Neutrophil (primary cell): ENCODE measurements at regions not wholly inside any gene's neighbourhood (a gene's known extent, or its start where the extent isn't known, plus 50 kb on each side); places are given as distances from the start of the nearest gene placed in this dataset.

ENCODE experiments used
- H3K27ac ChIP-seq: fragments of 200-600 bp; sonication (generic); 2 replicates; pipeline ENCODE4 v1.5.1; 2016; ENCODE audit warnings: mild to moderate bottlenecking, moderate library complexity
- H3K27me3 ChIP-seq: fragments of 200-600 bp; sonication (generic); 2 replicates; pipeline ENCODE4 v1.6.0; 2016; ENCODE audit warnings: mild to moderate bottlenecking
- H3K36me3 ChIP-seq: fragments of 200-600 bp; sonication (generic); 2 replicates; pipeline ENCODE4 v1.5.1; 2017
- H3K4me1 ChIP-seq, 2 experiments: fragments of 200-600 bp in 1 of 2; sonication (generic) in 1 of 2; 1 replicate in 1 of 2; 2 replicates in 1 of 2; pipeline versions ENCODE4 v1.5.1 to v1.6.1; 2013 to 2016; ENCODE audit warnings: low read depth in 1 of 2, low read length in 1 of 2, mild to moderate bottlenecking in 1 of 2, moderate library complexity in 1 of 2; ENCODE audit not compliant: control insufficient read depth in 1 of 2, insufficient read depth in 1 of 2
- H3K4me3 ChIP-seq, 2 experiments: fragments of 200-600 bp in 1 of 2; sonication (generic) in 1 of 2; 1 replicate in 1 of 2; 2 replicates in 1 of 2; pipeline ENCODE4 v1.5.1; 2013 to 2016; ENCODE audit warnings: low read depth in 1 of 2, low read length in 1 of 2, mild to moderate bottlenecking in 1 of 2, moderate library complexity in 1 of 2
- H3K9me3 ChIP-seq: fragments of 200-600 bp; sonication (generic); 2 replicates; pipeline ENCODE4 v1.5.1; 2016
- TF ChIP-seq, protein P1 (sequence below): fragments of 200-600 bp; sonication (generic); IDR thresholded peaks from 2 replicates; pipeline ENCODE4 v1.5.1; 2016; ENCODE audit warnings: antibody characterized with exemption

DNA sequence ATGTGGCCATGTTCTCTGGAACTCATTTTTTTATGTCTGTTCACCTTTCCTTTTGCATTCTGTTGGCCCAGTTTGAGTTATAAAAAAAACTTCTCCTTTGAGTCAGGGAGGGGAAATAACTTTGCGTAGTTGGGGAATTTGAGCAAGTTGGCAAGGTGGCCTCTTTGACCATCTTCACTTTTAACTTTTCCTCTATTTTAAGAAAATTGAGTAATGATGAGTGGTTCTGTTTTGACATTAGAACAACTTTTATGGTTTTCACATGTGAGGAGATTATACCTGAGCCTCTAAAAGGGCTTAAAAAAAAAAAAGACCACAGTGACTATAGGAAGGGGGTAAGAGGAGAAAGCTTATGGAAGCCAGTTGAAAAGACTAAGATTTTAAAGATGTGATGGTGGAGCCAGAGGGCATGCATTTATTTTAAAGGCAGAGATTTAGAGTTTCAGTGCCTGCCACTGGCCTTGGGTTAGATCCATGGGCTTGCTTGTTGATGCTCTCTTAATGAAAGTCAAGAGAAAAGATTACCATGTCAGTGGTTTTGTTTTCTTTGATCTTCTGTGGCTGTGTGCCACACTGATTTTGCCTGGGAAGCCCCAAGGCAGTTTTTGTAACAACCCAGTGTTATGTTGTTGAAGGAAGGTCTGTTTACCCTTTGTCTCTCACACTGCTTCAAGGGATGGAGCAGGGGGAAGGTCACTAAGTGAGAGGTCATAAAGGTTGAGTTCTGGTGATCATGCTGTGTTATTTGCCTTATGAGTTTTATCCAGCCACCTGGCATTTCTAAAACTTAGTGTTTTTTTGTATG lies 219.7 kb upstream of the CD180 start:
- H3K36me3 ChIP-seq = no peaks in the 10 kb centered on the region
- no peak overlapping the region for H3K27ac ChIP-seq
- H3K27me3 ChIP-seq = no peaks in the 10 kb centered on the region
- no peak overlapping the region for H3K4me3 ChIP-seq
- no peaks in the 10 kb centered on the region for H3K4me1 ChIP-seq
- TF ChIP-seq, protein P1, sequence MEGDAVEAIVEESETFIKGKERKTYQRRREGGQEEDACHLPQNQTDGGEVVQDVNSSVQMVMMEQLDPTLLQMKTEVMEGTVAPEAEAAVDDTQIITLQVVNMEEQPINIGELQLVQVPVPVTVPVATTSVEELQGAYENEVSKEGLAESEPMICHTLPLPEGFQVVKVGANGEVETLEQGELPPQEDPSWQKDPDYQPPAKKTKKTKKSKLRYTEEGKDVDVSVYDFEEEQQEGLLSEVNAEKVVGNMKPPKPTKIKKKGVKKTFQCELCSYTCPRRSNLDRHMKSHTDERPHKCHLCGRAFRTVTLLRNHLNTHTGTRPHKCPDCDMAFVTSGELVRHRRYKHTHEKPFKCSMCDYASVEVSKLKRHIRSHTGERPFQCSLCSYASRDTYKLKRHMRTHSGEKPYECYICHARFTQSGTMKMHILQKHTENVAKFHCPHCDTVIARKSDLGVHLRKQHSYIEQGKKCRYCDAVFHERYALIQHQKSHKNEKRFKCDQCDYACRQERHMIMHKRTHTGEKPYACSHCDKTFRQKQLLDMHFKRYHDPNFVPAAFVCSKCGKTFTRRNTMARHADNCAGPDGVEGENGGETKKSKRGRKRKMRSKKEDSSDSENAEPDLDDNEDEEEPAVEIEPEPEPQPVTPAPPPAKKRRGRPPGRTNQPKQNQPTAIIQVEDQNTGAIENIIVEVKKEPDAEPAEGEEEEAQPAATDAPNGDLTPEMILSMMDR = no peak
- H3K9me3 ChIP-seq = no peaks in the 10 kb centered on the region

DNA sequence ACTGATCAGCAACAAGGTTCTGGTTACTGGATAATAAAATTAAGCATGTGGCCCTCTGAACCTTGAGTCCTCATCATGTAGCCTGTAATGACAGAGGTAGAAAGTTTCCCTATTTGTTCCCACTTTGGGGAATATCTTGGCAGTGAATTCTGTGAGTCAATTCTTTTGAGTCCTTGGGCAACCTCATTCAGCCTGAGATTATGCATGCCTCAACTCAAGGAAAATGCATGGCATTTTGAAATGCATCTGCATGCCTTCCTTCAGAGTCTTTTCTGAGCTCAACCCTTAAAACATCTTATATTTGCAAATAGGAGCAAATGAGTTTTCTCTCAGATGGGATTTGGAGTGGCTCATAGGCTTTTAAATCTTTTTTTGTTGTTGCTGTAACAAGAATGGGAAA lies 218.1 kb upstream of the CD180 start:
- H3K27ac ChIP-seq = no peak overlapping the region
- H3K4me3 ChIP-seq = no peak overlapping the region
- TF ChIP-seq, protein P1 = no peak
- H3K27me3 ChIP-seq = no peaks in the 10 kb centered on the region
- no peaks in the 10 kb centered on the region for H3K36me3 ChIP-seq
- H3K9me3 ChIP-seq = no peaks in the 10 kb centered on the region
- H3K4me1 ChIP-seq = peaks cover 0 to under 1% of the 10 kb centered on the region in 2 experiments

DNA sequence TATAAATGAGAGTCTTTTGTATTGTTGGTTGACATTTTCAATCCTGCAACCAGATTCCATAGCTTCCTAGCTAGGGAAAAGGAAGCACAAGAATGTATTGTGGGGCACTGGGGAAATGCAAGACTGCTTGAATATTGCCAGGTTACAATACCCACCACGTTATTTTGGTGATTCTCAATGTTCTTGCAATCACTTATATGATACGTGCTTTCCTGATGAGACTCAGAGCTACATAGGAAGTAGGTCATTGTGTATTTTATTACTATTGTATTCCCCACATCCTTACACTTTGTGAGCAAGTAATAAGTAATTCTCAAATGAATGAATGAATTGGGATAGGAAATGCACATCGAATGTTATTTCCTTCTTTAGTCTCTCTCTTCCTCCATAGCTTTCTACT lies 217.1 kb upstream of the CD180 start:
- Histone ChIP-seq H3K27ac (no peak overlapping the region), H3K4me1 (peaks cover 5 to 10% of the 10 kb centered on the region in 2 experiments), H3K27me3 (no peaks in the 10 kb centered on the region), H3K9me3 (no peaks in the 10 kb centered on the region), H3K4me3 (no peak overlapping the region), H3K36me3 (no peaks in the 10 kb centered on the region)
- TF ChIP-seq, protein P1 = no peak

DNA sequence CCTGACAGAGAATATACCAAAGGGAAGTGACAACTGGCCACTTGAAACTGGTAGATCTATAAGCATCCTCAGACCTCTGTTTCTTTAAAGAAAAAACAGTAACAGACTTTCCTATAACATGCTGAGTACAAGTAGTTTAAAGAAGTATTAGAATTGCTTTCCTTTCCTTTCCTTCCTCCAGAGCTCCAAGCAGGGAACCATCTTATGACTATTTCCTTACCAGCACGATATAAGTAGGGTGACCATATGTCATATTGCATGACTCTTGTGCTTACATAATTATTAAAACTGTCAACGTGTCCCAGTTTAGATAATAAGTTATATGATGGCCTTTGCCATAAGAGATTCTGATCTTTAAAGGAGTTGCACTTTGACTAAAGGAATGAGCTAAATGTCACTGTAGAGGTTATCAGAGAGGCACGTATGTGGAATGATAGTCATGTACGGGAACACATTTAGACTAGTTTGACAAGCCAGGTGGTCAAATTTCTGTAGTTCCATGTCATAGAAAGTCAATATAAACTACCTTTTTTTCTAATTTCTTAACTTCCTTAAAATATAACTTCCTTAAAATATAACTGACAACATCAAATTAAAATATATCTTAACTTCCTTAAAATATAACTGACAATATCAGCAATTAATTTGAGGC lies 212.7 kb upstream of the CD180 start:
- TF ChIP-seq, protein P1 = no peak
- H3K27me3 ChIP-seq = no peaks in the 10 kb centered on the region
- no peak overlapping the region for H3K4me3 ChIP-seq
- no peaks in the 10 kb centered on the region for H3K9me3 ChIP-seq
- H3K36me3 ChIP-seq = no peaks in the 10 kb centered on the region
- H3K27ac ChIP-seq = no peak overlapping the region
- H3K4me1 ChIP-seq = peaks cover 5 to 10% of the 10 kb centered on the region in 2 experiments

DNA sequence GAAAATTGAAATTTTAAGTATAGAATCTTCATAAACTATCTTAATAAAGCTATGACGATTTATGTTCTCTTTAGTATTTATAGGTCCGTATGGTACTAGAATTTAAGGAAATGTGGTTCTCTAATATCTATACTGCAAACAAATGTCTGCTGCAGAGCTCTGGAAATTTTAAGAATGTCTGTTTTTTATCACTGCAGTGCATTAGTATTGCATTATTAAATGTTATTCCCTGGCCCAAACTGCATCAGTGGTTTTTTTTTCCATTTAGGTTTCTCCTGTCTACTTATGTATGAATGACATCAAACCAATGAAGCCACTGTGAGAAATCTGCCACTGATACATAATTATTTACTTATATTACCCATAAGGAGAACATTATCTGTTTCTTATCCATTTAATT lies 211.4 kb upstream of the CD180 start:
- Histone ChIP-seq H3K27ac (no peak overlapping the region), H3K27me3 (no peaks in the 10 kb centered on the region), H3K9me3 (no peaks in the 10 kb centered on the region), H3K36me3 (no peaks in the 10 kb centered on the region), H3K4me3 (no peak overlapping the region), H3K4me1 (peaks cover 5 to 10% of the 10 kb centered on the region in 2 experiments)
- TF ChIP-seq, protein P1 = no peak
